ENCODE measurements at regions not wholly inside any gene's neighbourhood (a gene's known extent, or its start where the extent isn't known, plus 50 kb on each side); places are given as distances from the start of the nearest gene placed in this dataset.

- intact Hi-C loops (cut with micrococcal nuclease), result no loop called here
- Mint-ChIP-seq H3K36me3 (ENCODE audit: low read depth) (no peaks in the 10 kb centered on the region), H3K4me1 (ENCODE audit: low read depth) (no peaks in the 10 kb centered on the region), H3K27ac (no peak overlapping the region), H3K9me3 (no peaks in the 10 kb centered on the region), H3K27me3 (ENCODE audit: low read depth) (no peaks in the 10 kb centered on the region), H3K4me3 (no peak overlapping the region)
- CTCF ChIA-PET, result no interaction called here
- no peak for DNase-seq
These were observed 913.9 kb upstream of the MAP3K7 start for GRCh38 chr6:91500689-91501303.

GRCh38 chr6:91498576-91498975, 911.7 kb upstream of the MAP3K7 start:
- Mint-ChIP-seq H3K27ac (no peak overlapping the region), H3K36me3 (ENCODE audit: low read depth) (no peaks in the 10 kb centered on the region), H3K4me1 (ENCODE audit: low read depth) (no peaks in the 10 kb centered on the region), H3K27me3 (ENCODE audit: low read depth) (no peaks in the 10 kb centered on the region), H3K9me3 (no peaks in the 10 kb centered on the region), H3K4me3 (no peak overlapping the region)
- CTCF ChIA-PET, result no interaction called here
- intact Hi-C loops (cut with micrococcal nuclease), result no loop called here
- no peak for DNase-seq

- Mint-ChIP-seq H3K27ac (no peak overlapping the region), H3K4me3 (no peak overlapping the region), H3K4me1 (ENCODE audit: low read depth) (no peaks in the 10 kb centered on the region), H3K27me3 (ENCODE audit: low read depth) (no peaks in the 10 kb centered on the region), H3K36me3 (ENCODE audit: low read depth) (no peaks in the 10 kb centered on the region), H3K9me3 (no peaks in the 10 kb centered on the region)
- CTCF ChIA-PET, result no interaction called here
- no peak for DNase-seq
- intact Hi-C loops (cut with micrococcal nuclease), result no loop called here
These were observed 910.9 kb upstream of the MAP3K7 start for GRCh38 chr6:91497770-91498169.

GRCh38 chr6:91490671-91491301, 903.9 kb upstream of the MAP3K7 start:
- Mint-ChIP-seq H3K36me3 (ENCODE audit: low read depth) (no peaks in the 10 kb centered on the region), H3K4me3 (no peak overlapping the region), H3K27me3 (ENCODE audit: low read depth) (no peaks in the 10 kb centered on the region), H3K27ac (no peak overlapping the region), H3K9me3 (no peaks in the 10 kb centered on the region), H3K4me1 (ENCODE audit: low read depth) (no peaks in the 10 kb centered on the region)
- intact Hi-C loops (cut with micrococcal nuclease), result no loop called here
- CTCF ChIA-PET, result no interaction called here
- no peak for DNase-seq

GRCh38 chr6:91487696-91488392, 901.0 kb upstream of the MAP3K7 start:
- CTCF ChIA-PET, result no interaction called here

GRCh38 chr6:91486200-91486599, 899.3 kb upstream of the MAP3K7 start:
- no peaks in the 10 kb centered on the region for H3K27me3 Mint-ChIP-seq (ENCODE audit: low read depth)
- no peak for DNase-seq
- H3K4me3 Mint-ChIP-seq, result no peak overlapping the region
- intact Hi-C loops (cut with micrococcal nuclease), result no loop called here
- H3K27ac Mint-ChIP-seq, result no peak overlapping the region
- no peaks in the 10 kb centered on the region for H3K4me1 Mint-ChIP-seq (ENCODE audit: low read depth)
- no peaks in the 10 kb centered on the region for H3K36me3 Mint-ChIP-seq (ENCODE audit: low read depth)
- no peaks in the 10 kb centered on the region for H3K9me3 Mint-ChIP-seq
- CTCF ChIA-PET, result interaction anchor here (0.6 kb wide), 1 partner anchor 149 kb away, joined by 3 read pairs; no protein-coding TSS in a partner anchor

More at GRCh38 chr6:91487696-91488392, 901.0 kb upstream of the MAP3K7 start:
- DNase-seq, result no peak
- Mint-ChIP-seq H3K4me1 (ENCODE audit: low read depth) (no peaks in the 10 kb centered on the region), H3K27ac (no peak overlapping the region), H3K4me3 (no peak overlapping the region), H3K36me3 (ENCODE audit: low read depth) (no peaks in the 10 kb centered on the region), H3K27me3 (ENCODE audit: low read depth) (no peaks in the 10 kb centered on the region), H3K9me3 (no peaks in the 10 kb centered on the region)
- intact Hi-C loops (cut with micrococcal nuclease), result no loop called here

- intact Hi-C loops (cut with micrococcal nuclease), result no loop called here
- H3K36me3 Mint-ChIP-seq (ENCODE audit: low read depth), result no peaks in the 10 kb centered on the region
- no peaks in the 10 kb centered on the region for H3K27me3 Mint-ChIP-seq (ENCODE audit: low read depth)
- no peak overlapping the region for H3K4me3 Mint-ChIP-seq
- CTCF ChIA-PET, result no interaction called here
- H3K9me3 Mint-ChIP-seq, result no peaks in the 10 kb centered on the region
- no peak for DNase-seq
- no peak overlapping the region for H3K27ac Mint-ChIP-seq
- H3K4me1 Mint-ChIP-seq (ENCODE audit: low read depth), result no peaks in the 10 kb centered on the region
These were observed 898.2 kb upstream of the MAP3K7 start for GRCh38 chr6:91485047-91485446.

- Mint-ChIP-seq H3K4me3 (no peak overlapping the region), H3K9me3 (no peaks in the 10 kb centered on the region), H3K27ac (no peak overlapping the region), H3K36me3 (ENCODE audit: low read depth) (no peaks in the 10 kb centered on the region), H3K27me3 (ENCODE audit: low read depth) (no peaks in the 10 kb centered on the region), H3K4me1 (ENCODE audit: low read depth) (no peaks in the 10 kb centered on the region)
- CTCF ChIA-PET, result no interaction called here
- intact Hi-C loops (cut with micrococcal nuclease), result no loop called here
- no peak for DNase-seq
These were observed 896.7 kb upstream of the MAP3K7 start for GRCh38 chr6:91483415-91484105.

GRCh38 chr6:91482498-91482897, 895.6 kb upstream of the MAP3K7 start:
- no peak for DNase-seq
- H3K27me3 Mint-ChIP-seq (ENCODE audit: low read depth), result no peaks in the 10 kb centered on the region
- H3K27ac Mint-ChIP-seq, result no peak overlapping the region
- intact Hi-C loops (cut with micrococcal nuclease), result no loop called here
- H3K9me3 Mint-ChIP-seq, result no peaks in the 10 kb centered on the region
- no peaks in the 10 kb centered on the region for H3K36me3 Mint-ChIP-seq (ENCODE audit: low read depth)
- CTCF ChIA-PET, result no interaction called here
- no peak overlapping the region for H3K4me3 Mint-ChIP-seq
- no peaks in the 10 kb centered on the region for H3K4me1 Mint-ChIP-seq (ENCODE audit: low read depth)

- H3K4me3 Mint-ChIP-seq, result no peak overlapping the region
- CTCF ChIA-PET, result no interaction called here
- no peaks in the 10 kb centered on the region for H3K36me3 Mint-ChIP-seq (ENCODE audit: low read depth)
- no peaks in the 10 kb centered on the region for H3K4me1 Mint-ChIP-seq (ENCODE audit: low read depth)
- H3K27me3 Mint-ChIP-seq (ENCODE audit: low read depth), result no peaks in the 10 kb centered on the region
- no peak for DNase-seq
- intact Hi-C loops (cut with micrococcal nuclease), result no loop called here
- no peak overlapping the region for H3K27ac Mint-ChIP-seq
- no peaks in the 10 kb centered on the region for H3K9me3 Mint-ChIP-seq
These were observed 893.5 kb upstream of the MAP3K7 start for GRCh38 chr6:91480402-91480801.

GRCh38 chr6:91477688-91478087, 890.8 kb upstream of the MAP3K7 start:
- CTCF ChIA-PET, result no interaction called here
- Mint-ChIP-seq H3K27me3 (ENCODE audit: low read depth) (no peaks in the 10 kb centered on the region), H3K4me3 (no peak overlapping the region), H3K27ac (no peak overlapping the region), H3K9me3 (no peaks in the 10 kb centered on the region), H3K4me1 (ENCODE audit: low read depth) (no peaks in the 10 kb centered on the region), H3K36me3 (ENCODE audit: low read depth) (no peaks in the 10 kb centered on the region)
- DNase-seq, result no peak
- intact Hi-C loops (cut with micrococcal nuclease), result no loop called here

GRCh38 chr6:91476000-91476399, 889.1 kb upstream of the MAP3K7 start:
- H3K36me3 Mint-ChIP-seq (ENCODE audit: low read depth), result no peaks in the 10 kb centered on the region
- DNase-seq, result no peak
- intact Hi-C loops (cut with micrococcal nuclease), result no loop called here
- H3K27me3 Mint-ChIP-seq (ENCODE audit: low read depth), result no peaks in the 10 kb centered on the region
- H3K4me3 Mint-ChIP-seq, result no peak overlapping the region
- CTCF ChIA-PET, result no interaction called here
- no peaks in the 10 kb centered on the region for H3K9me3 Mint-ChIP-seq
- H3K4me1 Mint-ChIP-seq (ENCODE audit: low read depth), result no peaks in the 10 kb centered on the region
- no peak overlapping the region for H3K27ac Mint-ChIP-seq

GRCh38 chr6:91465393-91465792, 878.5 kb upstream of the MAP3K7 start:
- no peak for DNase-seq
- H3K36me3 Mint-ChIP-seq (ENCODE audit: low read depth), result no peaks in the 10 kb centered on the region
- no peaks in the 10 kb centered on the region for H3K27me3 Mint-ChIP-seq (ENCODE audit: low read depth)
- no peak overlapping the region for H3K27ac Mint-ChIP-seq
- peaks cover 2% of the 10 kb centered on the region for H3K9me3 Mint-ChIP-seq
- intact Hi-C loops (cut with micrococcal nuclease), result no loop called here
- no peak overlapping the region for H3K4me3 Mint-ChIP-seq
- H3K4me1 Mint-ChIP-seq (ENCODE audit: low read depth), result no peaks in the 10 kb centered on the region
- CTCF ChIA-PET, result no interaction called here
